ENCODE measurements at regions not wholly inside any gene's neighbourhood (a gene's known extent, or its start where the extent isn't known, plus 50 kb on each side); places are given as distances from the start of the nearest gene placed in this dataset.

GRCh38 chr9:75607521-75607920, 283.0 kb upstream of the PCSK5 start:
- no peak overlapping the region for H3K27ac ChIP-seq (ENCODE audit: low read length)
- no peaks in the 10 kb centered on the region for H3K27me3 ChIP-seq (ENCODE audit: control insufficient read depth, insufficient read depth, low read length)
- H3K9me3 ChIP-seq (ENCODE audit: control insufficient read depth, insufficient read depth, low read length) = no peaks in the 10 kb centered on the region
- H3K4me3 ChIP-seq (ENCODE audit: low read length) = no peak overlapping the region
- no peak overlapping the region for H3K4me3 Mint-ChIP-seq
- ATAC-seq = no peak
- no peak overlapping the region for H3K27ac Mint-ChIP-seq
- TF ChIP-seq CTCF (IDR thresholded peaks at IDR 0.05) = no peak
- 17% methylated on average over 2 of the region's 2 CpGs for WGBS (ENCODE audit: insufficient coverage)
- no peaks in the 10 kb centered on the region for H3K4me1 Mint-ChIP-seq
- intact Hi-C loops (cut with micrococcal nuclease) = no loop called here
- H3K36me3 ChIP-seq (ENCODE audit: control insufficient read depth, insufficient read depth, low read length) = no peaks in the 10 kb centered on the region
- H3K9me3 Mint-ChIP-seq = peaks cover 0 to 13% of the 10 kb centered on the region in 2 donors
- no peaks in the 10 kb centered on the region for H3K36me3 Mint-ChIP-seq
- peaks cover 2% of the 10 kb centered on the region for H3K4me1 ChIP-seq (ENCODE audit: control insufficient read depth, insufficient read depth, low read length)
- DNase-seq = no peak
- peaks cover 0 to 3% of the 10 kb centered on the region in 2 donors for H3K27me3 Mint-ChIP-seq (ENCODE audit: low read depth in 2 of 2)

GRCh38 chr9:75609401-75609800, 281.1 kb upstream of the PCSK5 start:
- ATAC-seq (no peak), DNase-seq (no peak)
- Mint-ChIP-seq H3K27me3 (ENCODE audit: low read depth in 2 of 2) (peaks cover 0 to 3% of the 10 kb centered on the region in 2 donors), H3K36me3 (no peaks in the 10 kb centered on the region), H3K4me1 (no peaks in the 10 kb centered on the region), H3K9me3 (peaks cover 0 to 13% of the 10 kb centered on the region in 2 donors), H3K4me3 (no peak overlapping the region), H3K27ac (no peak overlapping the region)
- Histone ChIP-seq H3K9me3 (ENCODE audit: control insufficient read depth, insufficient read depth, low read length) (no peaks in the 10 kb centered on the region), H3K27ac (ENCODE audit: low read length) (no peak overlapping the region), H3K4me3 (ENCODE audit: low read length) (no peak overlapping the region), H3K4me1 (ENCODE audit: control insufficient read depth, insufficient read depth, low read length) (peaks cover under 1% of the 10 kb centered on the region), H3K27me3 (ENCODE audit: control insufficient read depth, insufficient read depth, low read length) (no peaks in the 10 kb centered on the region), H3K36me3 (ENCODE audit: control insufficient read depth, insufficient read depth, low read length) (no peaks in the 10 kb centered on the region)
- no peak for TF ChIP-seq CTCF (IDR thresholded peaks at IDR 0.05)
- intact Hi-C loops (cut with micrococcal nuclease) = no loop called here

GRCh38 chr9:75610246-75610645, 280.2 kb upstream of the PCSK5 start:
- no peak for DNase-seq
- Mint-ChIP-seq H3K27ac (no peak overlapping the region), H3K36me3 (no peaks in the 10 kb centered on the region), H3K9me3 (peaks cover 0 to 13% of the 10 kb centered on the region in 2 donors), H3K27me3 (ENCODE audit: low read depth in 2 of 2) (peaks cover 0 to 3% of the 10 kb centered on the region in 2 donors), H3K4me1 (no peaks in the 10 kb centered on the region), H3K4me3 (no peak overlapping the region)
- Histone ChIP-seq H3K36me3 (ENCODE audit: control insufficient read depth, insufficient read depth, low read length) (no peaks in the 10 kb centered on the region), H3K4me3 (ENCODE audit: low read length) (no peak overlapping the region), H3K4me1 (ENCODE audit: control insufficient read depth, insufficient read depth, low read length) (no peaks in the 10 kb centered on the region), H3K27ac (ENCODE audit: low read length) (no peak overlapping the region), H3K9me3 (ENCODE audit: control insufficient read depth, insufficient read depth, low read length) (no peaks in the 10 kb centered on the region), H3K27me3 (ENCODE audit: control insufficient read depth, insufficient read depth, low read length) (no peaks in the 10 kb centered on the region)
- intact Hi-C loops (cut with micrococcal nuclease) = no loop called here
- no peak for TF ChIP-seq CTCF (IDR thresholded peaks at IDR 0.05)
- no peak for ATAC-seq
- WGBS (ENCODE audit: insufficient coverage) = 75% methylated on average over 1 of the region's 1 CpG

GRCh38 chr9:75612205-75612604, 278.3 kb upstream of the PCSK5 start:
- TF ChIP-seq CTCF (IDR thresholded peaks at IDR 0.05) = no peak
- intact Hi-C loops (cut with micrococcal nuclease) = no loop called here
- H3K27me3 Mint-ChIP-seq (ENCODE audit: low read depth in 2 of 2) = peaks cover 0 to 3% of the 10 kb centered on the region in 2 donors

More at GRCh38 chr9:75612205-75612604, 278.3 kb upstream of the PCSK5 start:
- Histone ChIP-seq H3K27me3 (ENCODE audit: control insufficient read depth, insufficient read depth, low read length) (no peaks in the 10 kb centered on the region), H3K36me3 (ENCODE audit: control insufficient read depth, insufficient read depth, low read length) (no peaks in the 10 kb centered on the region), H3K9me3 (ENCODE audit: control insufficient read depth, insufficient read depth, low read length) (no peaks in the 10 kb centered on the region), H3K27ac (ENCODE audit: low read length) (no peak overlapping the region), H3K4me3 (ENCODE audit: low read length) (no peak overlapping the region), H3K4me1 (ENCODE audit: control insufficient read depth, insufficient read depth, low read length) (no peaks in the 10 kb centered on the region)
- DNase-seq = no peak
- H3K36me3 Mint-ChIP-seq = no peaks in the 10 kb centered on the region
- no peak overlapping the region for H3K27ac Mint-ChIP-seq
- H3K4me3 Mint-ChIP-seq = no peak overlapping the region
- H3K4me1 Mint-ChIP-seq = no peaks in the 10 kb centered on the region
- no peak for ATAC-seq
- peaks cover 0 to 11% of the 10 kb centered on the region in 2 donors for H3K9me3 Mint-ChIP-seq

All from natural killer cell (primary cell).